ENCODE measurements at regions not wholly inside any gene's neighbourhood (a gene's known extent, or its start where the extent isn't known, plus 50 kb on each side); places are given as distances from the start of the nearest gene placed in this dataset.
"Not testable (repeated sequence)": the region's sequence is repeated elsewhere in the genome, so short reads cannot be mapped to it uniquely, and the experiment has no call there.

DNA sequence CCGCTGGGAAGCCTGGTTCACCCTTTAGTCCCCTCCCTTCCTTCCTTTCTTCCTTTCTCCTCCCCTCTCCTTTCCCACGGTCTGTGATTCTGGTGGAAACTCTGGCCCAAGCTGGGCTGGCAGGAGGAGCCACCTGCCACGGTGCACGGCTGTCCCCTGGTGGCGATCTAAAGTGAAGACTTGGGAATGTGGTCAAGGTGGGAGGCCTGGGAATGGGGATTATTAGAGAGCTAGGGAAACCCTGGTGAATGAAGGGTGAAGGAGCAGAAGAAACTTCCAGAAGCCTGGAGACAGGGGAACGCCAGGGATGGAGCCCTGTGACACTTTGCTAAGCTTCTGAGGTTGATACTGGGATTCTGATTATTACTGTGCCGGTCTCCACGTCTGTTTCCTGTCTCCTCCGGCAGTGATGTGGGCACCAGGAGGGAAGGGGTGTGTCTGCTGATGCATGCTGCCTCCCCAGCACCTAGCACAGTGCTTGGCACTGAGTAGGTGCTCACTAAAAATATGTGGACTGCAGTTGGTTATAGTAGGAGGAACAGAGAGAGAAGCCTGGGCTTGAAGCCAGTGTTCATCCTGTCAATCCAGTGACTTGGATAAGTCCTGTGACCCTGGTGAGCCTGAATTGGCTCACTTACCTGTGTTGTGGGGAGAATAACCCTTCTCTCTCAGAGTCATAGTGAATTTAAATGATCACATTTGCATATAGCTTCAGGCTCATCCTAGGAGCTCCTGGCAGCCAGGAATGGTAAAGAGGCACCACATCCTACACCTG lies 71.2 kb upstream of the NBPF3 start (continued):
- TF ChIP-seq GLIS1 (tag by site-specific recombination; IDR thresholded peaks at IDR 0.05) (peak; percentile 34), PRDM1 (tag by site-specific recombination; IDR thresholded peaks at IDR 0.05) (peak; percentile 94), ZNF2 (tag by site-specific recombination; IDR thresholded peaks at IDR 0.05) (0 out of 2 replicates have a peak, but pooled peaks have one; percentile 49), ZBTB7A (tag by site-specific recombination; IDR thresholded peaks at IDR 0.05; ENCODE audit: low read depth) (no peak), ZNF621 (tag by site-specific recombination; IDR thresholded peaks at IDR 0.05) (no peak), ZNF335 (tag by site-specific recombination; conservative IDR thresholded peaks at IDR 0.05) (peak; percentile 53), ZBTB48 (tag by site-specific recombination; IDR thresholded peaks at IDR 0.05) (no peak), ZEB2 (tag by site-specific recombination; IDR thresholded peaks at IDR 0.05) (peak; percentile 43; the same call in 1 of the 2 replicates), ZNF16 (tag by site-specific recombination; IDR thresholded peaks at IDR 0.05; ENCODE audit: low read depth) (0 out of 2 replicates have a peak, but pooled peaks have one; percentile 7), OSR2 (tag by site-specific recombination; IDR thresholded peaks at IDR 0.05) (no peak), GLI2 (tag by site-specific recombination; IDR thresholded peaks at IDR 0.05; ENCODE audit: borderline replicate concordance, low read depth) (no peak)
- TF ChIP-seq, protein P1, sequence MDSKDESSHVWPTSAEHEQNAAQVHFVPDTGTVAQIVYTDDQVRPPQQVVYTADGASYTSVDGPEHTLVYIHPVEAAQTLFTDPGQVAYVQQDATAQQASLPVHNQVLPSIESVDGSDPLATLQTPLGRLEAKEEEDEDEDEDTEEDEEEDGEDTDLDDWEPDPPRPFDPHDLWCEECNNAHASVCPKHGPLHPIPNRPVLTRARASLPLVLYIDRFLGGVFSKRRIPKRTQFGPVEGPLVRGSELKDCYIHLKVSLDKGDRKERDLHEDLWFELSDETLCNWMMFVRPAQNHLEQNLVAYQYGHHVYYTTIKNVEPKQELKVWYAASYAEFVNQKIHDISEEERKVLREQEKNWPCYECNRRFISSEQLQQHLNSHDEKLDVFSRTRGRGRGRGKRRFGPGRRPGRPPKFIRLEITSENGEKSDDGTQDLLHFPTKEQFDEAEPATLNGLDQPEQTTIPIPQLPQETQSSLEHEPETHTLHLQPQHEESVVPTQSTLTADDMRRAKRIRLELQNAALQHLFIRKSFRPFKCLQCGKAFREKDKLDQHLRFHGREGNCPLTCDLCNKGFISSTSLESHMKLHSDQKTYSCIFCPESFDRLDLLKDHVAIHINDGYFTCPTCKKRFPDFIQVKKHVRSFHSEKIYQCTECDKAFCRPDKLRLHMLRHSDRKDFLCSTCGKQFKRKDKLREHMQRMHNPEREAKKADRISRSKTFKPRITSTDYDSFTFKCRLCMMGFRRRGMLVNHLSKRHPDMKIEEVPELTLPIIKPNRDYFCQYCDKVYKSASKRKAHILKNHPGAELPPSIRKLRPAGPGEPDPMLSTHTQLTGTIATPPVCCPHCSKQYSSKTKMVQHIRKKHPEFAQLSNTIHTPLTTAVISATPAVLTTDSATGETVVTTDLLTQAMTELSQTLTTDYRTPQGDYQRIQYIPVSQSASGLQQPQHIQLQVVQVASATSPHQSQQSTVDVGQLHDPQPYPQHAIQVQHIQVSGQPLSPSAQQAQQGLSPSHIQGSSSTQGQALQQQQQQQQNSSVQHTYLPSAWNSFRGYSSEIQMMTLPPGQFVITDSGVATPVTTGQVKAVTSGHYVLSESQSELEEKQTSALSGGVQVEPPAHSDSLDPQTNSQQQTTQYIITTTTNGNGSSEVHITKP (tag by site-specific recombination; IDR thresholded peaks at IDR 0.05), result 0 out of 2 replicates have a peak, but pooled peaks have one; percentile 1

DNA sequence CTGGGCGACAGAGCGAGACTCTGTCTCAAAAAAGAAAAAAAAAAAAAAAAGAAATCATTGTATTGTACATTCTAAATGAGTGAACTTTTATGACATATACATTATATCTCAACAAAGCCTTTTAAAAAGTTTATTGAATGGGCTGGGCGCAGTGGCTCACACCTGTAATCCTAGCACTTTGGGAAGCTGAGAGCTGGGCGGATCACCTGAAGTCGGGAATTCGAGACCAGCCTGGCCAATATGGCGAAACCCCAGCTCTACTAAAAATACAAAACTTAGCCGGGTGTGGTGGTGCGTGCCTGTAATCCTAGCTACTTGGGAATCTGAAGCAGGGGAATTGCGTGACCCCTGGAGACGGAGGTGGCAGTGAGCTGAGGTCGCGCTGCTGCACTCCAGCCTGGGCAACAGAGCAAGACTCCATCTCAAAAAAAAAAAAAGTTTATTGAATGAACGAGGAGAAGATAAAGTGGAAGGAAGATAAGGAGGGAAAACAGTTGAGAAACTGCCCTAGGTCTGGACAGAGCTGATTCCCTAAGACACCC lies 71.9 kb upstream of the NBPF3 start:
- H3K9me3 ChIP-seq (ENCODE audit: control insufficient read depth, insufficient read depth, low read depth, low read length); H3K27ac ChIP-seq (ENCODE audit: extremely low read depth, low read depth, low read length); H3K4me3 ChIP-seq (ENCODE audit: low read depth, low read length); H3K36me3 ChIP-seq (ENCODE audit: control insufficient read depth in 2 of 2, insufficient read depth in 1 of 2, low read length in 2 of 2); H3K4me1 ChIP-seq (ENCODE audit: control insufficient read depth, insufficient read depth, low read length): not testable (repeated sequence)
- CTCF ChIA-PET, result interaction anchor here (0.6 to 8.6 kb wide), 46 partner anchors 7 to 990 kb away, joined by 3 to 256 read pairs (median 6); partner anchors contain the start of gene ECE1
- POLR2A ChIA-PET, result interaction anchor here (0.8 kb wide), 1 partner anchor 23 kb away, joined by 3 read pairs; no protein-coding TSS in a partner anchor
- TF ChIP-seq ZNF121 (tag by site-specific recombination; IDR thresholded peaks at IDR 0.05), result peak; percentile 90; the same call in 1 of the 2 replicates
- TF ChIP-seq, protein P1 (tag by site-specific recombination; IDR thresholded peaks at IDR 0.05), result 0 out of 2 replicates have a peak, but pooled peaks have one; percentile 26

DNA sequence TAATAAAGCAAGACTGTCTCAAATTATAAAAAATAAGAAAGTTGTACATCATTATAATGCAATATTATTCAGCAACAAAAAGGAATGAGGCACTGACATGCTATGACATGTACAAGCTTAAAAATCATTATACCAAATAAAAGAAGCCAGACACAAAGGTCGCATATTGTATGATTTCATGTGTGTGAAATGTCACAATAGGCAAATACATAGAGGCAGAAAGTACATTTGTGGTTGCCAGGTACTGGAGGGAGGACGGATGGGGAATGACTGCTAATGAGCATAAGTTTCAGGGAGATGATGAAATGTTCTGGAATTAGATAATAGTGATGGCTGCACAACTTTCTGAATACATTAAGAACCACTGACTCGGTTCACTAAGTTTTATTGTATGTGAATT lies 73.6 kb upstream of the NBPF3 start:
- H3K36me3 ChIP-seq (ENCODE audit: control insufficient read depth in 2 of 2, insufficient read depth in 1 of 2, low read length in 2 of 2), result no peaks in the 10 kb centered on the region
- POLR2A ChIA-PET, result no interaction called here
- H3K9me3 ChIP-seq (ENCODE audit: control insufficient read depth, insufficient read depth, low read depth, low read length), result no peaks in the 10 kb centered on the region
- CTCF ChIA-PET, result interaction anchor here (0.6 to 8.6 kb wide), 12 partner anchors 8 to 669 kb away, joined by 3 to 256 read pairs (median 4); no protein-coding TSS in a partner anchor
- no peaks in the 10 kb centered on the region for H3K4me1 ChIP-seq (ENCODE audit: control insufficient read depth, insufficient read depth, low read length)
- H3K27ac ChIP-seq (ENCODE audit: extremely low read depth, low read depth, low read length), result no peak overlapping the region
- no peak overlapping the region for H3K4me3 ChIP-seq (ENCODE audit: low read depth, low read length)
- TF ChIP-seq YY1 (tag by site-specific recombination; IDR thresholded peaks at IDR 0.05) (no peak), ZFP41 (tag by site-specific recombination; IDR thresholded peaks at IDR 0.05; ENCODE audit: borderline replicate concordance) (no peak), ZNF184 (tag by site-specific recombination; IDR thresholded peaks at IDR 0.05) (no peak), ZFHX2 (tag by site-specific recombination; conservative IDR thresholded peaks at IDR 0.05) (no peak), TCF7L2 (IDR thresholded peaks at IDR 0.05; ENCODE audit: borderline replicate concordance, low read depth, low read length) (no peak)
- TF ChIP-seq, protein P2, sequence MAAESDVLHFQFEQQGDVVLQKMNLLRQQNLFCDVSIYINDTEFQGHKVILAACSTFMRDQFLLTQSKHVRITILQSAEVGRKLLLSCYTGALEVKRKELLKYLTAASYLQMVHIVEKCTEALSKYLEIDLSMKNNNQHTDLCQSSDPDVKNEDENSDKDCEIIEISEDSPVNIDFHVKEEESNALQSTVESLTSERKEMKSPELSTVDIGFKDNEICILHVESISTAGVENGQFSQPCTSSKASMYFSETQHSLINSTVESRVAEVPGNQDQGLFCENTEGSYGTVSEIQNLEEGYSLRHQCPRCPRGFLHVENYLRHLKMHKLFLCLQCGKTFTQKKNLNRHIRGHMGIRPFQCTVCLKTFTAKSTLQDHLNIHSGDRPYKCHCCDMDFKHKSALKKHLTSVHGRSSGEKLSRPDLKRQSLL (tag by site-specific recombination; IDR thresholded peaks at IDR 0.05), result no peak

Measured in HEK293 (cell line).